Endothelial cell (in vitro differentiated cells): ENCODE measurements at regions not wholly inside any gene's neighbourhood (a gene's known extent, or its start where the extent isn't known, plus 50 kb on each side); places are given as distances from the start of the nearest gene placed in this dataset.

ENCODE experiments used
- DNase-seq: peaks from one replicate; pipeline ENCODE4 v3.0.0; 2021; ENCODE audit warnings: low spot score
- H3K27ac Mint-ChIP-seq: one replicate; pipeline ENCODE4 v1.8.0; 2021; ENCODE audit warnings: mixed read lengths, inconsistent platforms; ENCODE audit not compliant: unreplicated experiment
- H3K27me3 Mint-ChIP-seq: one replicate; pipeline ENCODE4 v1.8.0; 2021; ENCODE audit warnings: mild to moderate bottlenecking, moderate library complexity, mixed read lengths, inconsistent platforms; ENCODE audit not compliant: unreplicated experiment
- H3K36me3 Mint-ChIP-seq: one replicate; pipeline ENCODE4 v1.8.0; 2021; ENCODE audit warnings: mild to moderate bottlenecking, low read depth, mixed read lengths, inconsistent platforms; ENCODE audit not compliant: unreplicated experiment
- H3K4me1 Mint-ChIP-seq: one replicate; pipeline ENCODE4 v1.8.0; 2021; ENCODE audit warnings: mild to moderate bottlenecking, mixed read lengths, inconsistent platforms; ENCODE audit not compliant: unreplicated experiment
- H3K4me3 Mint-ChIP-seq: one replicate; pipeline ENCODE4 v1.8.0; 2021; ENCODE audit warnings: mild to moderate bottlenecking, mixed read lengths, inconsistent platforms; ENCODE audit not compliant: unreplicated experiment
- H3K9me3 Mint-ChIP-seq: one replicate; pipeline ENCODE4 v1.8.0; 2021; ENCODE audit warnings: mixed read lengths, inconsistent platforms; ENCODE audit not compliant: unreplicated experiment
- CTCF ChIP-seq: fragments of 200-600 bp; sonication (generic); IDR thresholded peaks from one replicate; pipeline ENCODE4 v1.5.0; 2021; ENCODE audit warnings: antibody characterized with exemption; ENCODE audit not compliant: unreplicated experiment

GRCh38 chr14:26694521-26694920, 96.7 kb upstream of the NOVA1 start:
- no peak overlapping the region for H3K27ac Mint-ChIP-seq
- no peaks in the 10 kb centered on the region for H3K9me3 Mint-ChIP-seq

DNA sequence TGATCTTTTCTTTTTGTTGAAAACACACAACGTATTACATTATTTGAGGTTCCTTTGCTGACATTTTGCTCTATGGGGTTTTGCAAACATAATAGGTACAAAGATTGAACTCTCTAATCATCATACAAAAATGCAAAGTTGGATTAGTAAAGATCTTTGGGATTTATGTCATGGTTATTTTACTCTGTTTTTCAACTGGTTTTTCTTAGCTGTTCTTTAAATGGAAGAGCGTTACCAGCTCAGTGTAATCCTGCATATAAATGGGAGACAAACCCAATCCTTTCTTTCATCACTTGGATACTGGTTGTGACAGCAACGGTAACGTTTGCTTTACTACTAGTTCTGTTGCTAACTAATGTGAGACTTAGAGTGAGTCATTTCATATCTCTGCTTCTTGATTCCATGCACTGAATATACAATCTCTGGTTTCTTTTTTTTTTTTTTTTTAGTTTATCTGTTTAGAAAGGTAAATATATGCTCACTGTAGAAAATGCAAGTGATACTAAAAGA, 104.9 kb upstream of the NOVA1 start:
- TF ChIP-seq CTCF: no peak
- DNase-seq: no peak

More at GRCh38 chr14:26694521-26694920, 96.7 kb upstream of the NOVA1 start:
- TF ChIP-seq CTCF: no peak
- Mint-ChIP-seq H3K4me3 (no peak overlapping the region), H3K36me3 (no peaks in the 10 kb centered on the region), H3K27me3 (no peaks in the 10 kb centered on the region), H3K4me1 (no peaks in the 10 kb centered on the region)
- no peak for DNase-seq

DNA sequence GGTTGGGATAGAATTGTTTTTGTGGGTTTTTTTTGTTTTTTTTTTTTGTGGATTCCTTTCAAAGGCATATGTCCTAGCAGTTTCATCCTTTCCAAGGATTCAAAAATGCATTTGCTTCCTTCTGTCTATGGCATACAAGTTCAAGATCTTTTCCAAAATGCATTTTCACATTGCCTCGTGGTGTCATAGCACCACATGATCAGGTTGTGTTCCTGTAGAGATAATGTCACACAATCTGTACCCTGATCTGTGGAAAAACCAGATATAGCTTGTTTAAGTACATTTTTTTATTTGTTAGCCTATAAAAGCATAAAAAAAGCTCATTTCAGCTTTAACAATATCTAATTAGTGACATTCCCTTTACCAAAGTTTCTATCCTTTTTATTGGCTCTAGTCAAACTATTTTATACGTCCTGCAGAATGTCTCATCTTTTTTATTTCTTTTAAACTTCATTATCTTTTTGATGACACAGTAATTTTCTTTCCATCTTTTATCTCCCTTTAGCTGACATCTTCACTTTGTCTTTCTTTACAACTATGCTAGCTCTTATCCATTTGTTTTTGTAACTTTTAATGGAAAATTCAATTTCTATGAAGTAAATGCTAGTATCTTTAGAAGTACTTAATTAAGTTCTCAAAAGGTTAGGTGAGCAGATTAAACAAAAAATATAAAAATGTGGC, 106.0 kb upstream of the NOVA1 start:
- Mint-ChIP-seq H3K27ac (no peak overlapping the region), H3K4me1 (no peaks in the 10 kb centered on the region), H3K9me3 (no peaks in the 10 kb centered on the region), H3K36me3 (no peaks in the 10 kb centered on the region), H3K4me3 (no peak overlapping the region), H3K27me3 (peaks cover 4% of the 10 kb centered on the region)
- no peak for DNase-seq
- no peak for TF ChIP-seq CTCF

More for the DNA sequence above, 104.9 kb upstream of the NOVA1 start:
- no peak overlapping the region for H3K27ac Mint-ChIP-seq
- peaks cover 4% of the 10 kb centered on the region for H3K27me3 Mint-ChIP-seq
- H3K36me3 Mint-ChIP-seq: no peaks in the 10 kb centered on the region
- H3K9me3 Mint-ChIP-seq: no peaks in the 10 kb centered on the region
- no peak overlapping the region for H3K4me3 Mint-ChIP-seq
- H3K4me1 Mint-ChIP-seq: no peaks in the 10 kb centered on the region

GRCh38 chr14:26707234-26707633, 109.4 kb upstream of the NOVA1 start:
- no peak for TF ChIP-seq CTCF
- DNase-seq: no peak
- Mint-ChIP-seq H3K4me1 (peaks cover 5% of the 10 kb centered on the region), H3K9me3 (no peaks in the 10 kb centered on the region), H3K27ac (no peak overlapping the region), H3K27me3 (no peaks in the 10 kb centered on the region), H3K36me3 (no peaks in the 10 kb centered on the region), H3K4me3 (no peak overlapping the region)

DNA sequence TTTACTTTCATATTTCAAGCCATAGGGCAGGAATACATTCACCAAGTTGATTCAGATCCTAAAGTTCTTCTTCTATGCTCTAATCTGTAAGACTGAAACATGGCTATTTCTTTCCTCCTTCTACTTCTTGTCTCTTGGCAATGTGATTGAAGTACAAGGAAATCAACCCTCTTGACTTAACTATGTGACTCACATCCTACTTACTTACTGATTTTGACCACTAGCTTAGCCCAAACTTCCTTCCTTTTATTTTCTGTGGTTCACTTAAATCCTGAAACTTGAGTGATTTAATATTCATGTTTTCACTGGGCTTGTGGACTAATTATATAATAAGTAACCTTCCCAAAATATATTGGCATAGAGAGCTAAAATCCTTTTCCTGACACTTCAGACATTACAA, 111.2 kb upstream of the NOVA1 start:
- Mint-ChIP-seq H3K27me3 (no peaks in the 10 kb centered on the region), H3K27ac (no peak overlapping the region), H3K4me3 (no peak overlapping the region), H3K4me1 (peaks cover 5% of the 10 kb centered on the region), H3K9me3 (no peaks in the 10 kb centered on the region), H3K36me3 (no peaks in the 10 kb centered on the region)
- no peak for DNase-seq
- no peak for TF ChIP-seq CTCF
